H9 (cell line): ENCODE measurements at regions not wholly inside any gene's neighbourhood (a gene's known extent, or its start where the extent isn't known, plus 50 kb on each side); places are given as distances from the start of the nearest gene placed in this dataset.

Experiments used
- DNase-seq: peaks from one replicate; pipeline ENCODE4 v3.0.0-alpha.2; 2017
- H2AFZ ChIP-seq: one replicate; pipeline ENCODE4 v1.6.1; 2013; ENCODE audit warnings: mild to moderate bottlenecking, low read length, control low read depth, moderate library complexity
- H2AK5ac ChIP-seq: 2 replicates; pipeline ENCODE4 v1.6.1; 2013; ENCODE audit warnings: low read length, control low read depth, mixed read lengths; ENCODE audit not compliant: insufficient read length
- H2BK120ac ChIP-seq: one replicate; pipeline ENCODE4 v1.6.1; 2013; ENCODE audit warnings: low read depth, mild to moderate bottlenecking, low read length, control low read depth, inconsistent platforms; ENCODE audit not compliant: poor library complexity, severe bottlenecking
- H2BK12ac ChIP-seq: 2 replicates; pipeline ENCODE4 v1.6.1; 2013; ENCODE audit warnings: low read length, control low read depth, mixed read lengths, low read depth; ENCODE audit not compliant: insufficient read length
- H2BK15ac ChIP-seq: 2 replicates; pipeline ENCODE4 v1.6.1; 2013; ENCODE audit warnings: low read depth, low read length, control low read depth
- H2BK20ac ChIP-seq: one replicate; pipeline ENCODE4 v1.6.1; 2013; ENCODE audit warnings: low read depth, mild to moderate bottlenecking, low read length, control low read depth, inconsistent platforms; ENCODE audit not compliant: poor library complexity, severe bottlenecking
- H2BK5ac ChIP-seq: 2 replicates; pipeline ENCODE4 v1.6.1; 2013; ENCODE audit warnings: low read length, control low read depth, mixed read lengths; ENCODE audit not compliant: insufficient read length
- H3K14ac ChIP-seq: 2 replicates; pipeline ENCODE4 v1.6.1; 2013; ENCODE audit warnings: low read length, control low read depth; ENCODE audit not compliant: insufficient read depth
- H3K18ac ChIP-seq: 2 replicates; pipeline ENCODE4 v1.6.1; 2013; ENCODE audit warnings: low read depth, mild to moderate bottlenecking, mixed read lengths, low read length, control low read depth; ENCODE audit not compliant: insufficient read length
- H3K23ac ChIP-seq: 2 replicates; pipeline ENCODE4 v1.6.1; 2013; ENCODE audit warnings: low read length, control low read depth, mixed read lengths, low read depth; ENCODE audit not compliant: insufficient read length
- H3K23me2 ChIP-seq: 2 replicates; pipeline ENCODE4 v1.6.1; 2013; ENCODE audit warnings: low read depth, mild to moderate bottlenecking, mixed read lengths, low read length, control low read depth; ENCODE audit not compliant: insufficient read length, poor library complexity, severe bottlenecking
- H3K27ac ChIP-seq: 2 replicates; pipeline ENCODE4 v1.5.1; 2013; ENCODE audit warnings: low read length, control low read depth, mixed read lengths, low read depth; ENCODE audit not compliant: insufficient read length
- H3K27me3 ChIP-seq: 2 replicates; pipeline ENCODE4 v1.6.1; 2013; ENCODE audit warnings: low read length, control low read depth, inconsistent platforms; ENCODE audit not compliant: insufficient read depth
- H3K4ac ChIP-seq: 2 replicates; pipeline ENCODE4 v1.6.1; 2013; ENCODE audit warnings: low read depth, mild to moderate bottlenecking, control low read depth, inconsistent platforms, low read length, moderate library complexity
- H3K4me1 ChIP-seq: 2 replicates; pipeline ENCODE4 v1.6.1; 2013; ENCODE audit warnings: low read length, control low read depth, inconsistent platforms; ENCODE audit not compliant: insufficient read depth
- H3K4me2 ChIP-seq: 2 replicates; pipeline ENCODE4 v1.6.1; 2013; ENCODE audit warnings: low read length, control low read depth, mixed read lengths; ENCODE audit not compliant: insufficient read length, insufficient read depth
- H3K56ac ChIP-seq: 2 replicates; pipeline ENCODE4 v1.6.1; 2013; ENCODE audit warnings: low read depth, mild to moderate bottlenecking, mixed read lengths, low read length, control low read depth; ENCODE audit not compliant: insufficient read length
- H3K79me1 ChIP-seq: 2 replicates; pipeline ENCODE4 v1.6.1; 2013; ENCODE audit warnings: low read depth, mild to moderate bottlenecking, moderate library complexity, low read length, control low read depth, inconsistent platforms; ENCODE audit not compliant: insufficient read depth, poor library complexity, severe bottlenecking
- H3K79me2 ChIP-seq: 2 replicates; pipeline ENCODE4 v1.6.1; 2013; ENCODE audit warnings: low read length, control low read depth, inconsistent platforms; ENCODE audit not compliant: insufficient read depth
- H3K9ac ChIP-seq: 2 replicates; pipeline ENCODE4 v1.6.1; 2013; ENCODE audit warnings: low read length, control low read depth, mixed read lengths; ENCODE audit not compliant: insufficient read length; ENCODE audit errors: extremely low read depth
- H3K9me3 ChIP-seq: one replicate; pipeline ENCODE4 v1.6.1; 2013; ENCODE audit warnings: low read depth, low read length, inconsistent platforms; ENCODE audit not compliant: control insufficient read depth
- H3T11ph ChIP-seq: one replicate; pipeline ENCODE4 v1.6.1; 2013; ENCODE audit warnings: mild to moderate bottlenecking, low read length, control low read depth, inconsistent platforms
- H4K20me1 ChIP-seq: one replicate; pipeline ENCODE4 v1.6.1; 2013; ENCODE audit not compliant: control insufficient read depth, insufficient read length, insufficient read depth
- H4K5ac ChIP-seq: 2 replicates; pipeline ENCODE4 v1.6.1; 2013; ENCODE audit warnings: low read depth, mild to moderate bottlenecking, mixed read lengths, low read length, control low read depth; ENCODE audit not compliant: insufficient read length
- H4K8ac ChIP-seq: replicated peaks from 2 replicates; pipeline ENCODE4 v1.6.1; 2013; ENCODE audit warnings: low read length, control low read depth, mixed read lengths, low read depth; ENCODE audit not compliant: insufficient read length
- H4K91ac ChIP-seq: 2 replicates; pipeline ENCODE4 v1.6.1; 2013; ENCODE audit warnings: low read depth, mild to moderate bottlenecking, moderate library complexity, mixed read lengths, low read length, control low read depth; ENCODE audit not compliant: insufficient read length
- H3K27ac Mint-ChIP-seq, 3 experiments: 2 replicates in 2 of 3; 3 replicates in 1 of 3; pipeline ENCODE4 v1.8.0; 2020 to 2021; ENCODE audit warnings: mixed read lengths in 3 of 3, mild to moderate bottlenecking in 1 of 3, moderate library complexity in 1 of 3
- H3K27me3 Mint-ChIP-seq: 2 replicates; pipeline ENCODE4 v1.8.0; 2021; ENCODE audit warnings: low read depth, mild to moderate bottlenecking, moderate library complexity, mixed read lengths
- H3K36me3 Mint-ChIP-seq, 3 experiments: 2 replicates in 2 of 3; 3 replicates in 1 of 3; pipeline ENCODE4 v1.8.0; 2020 to 2021; ENCODE audit warnings: low read depth in 3 of 3, mixed read lengths in 3 of 3; ENCODE audit not compliant: insufficient read depth in 1 of 3
- H3K4me1 Mint-ChIP-seq, 2 experiments: 2 replicates each; pipeline ENCODE4 v1.8.0; 2020; ENCODE audit warnings: mixed read lengths in 2 of 2
- H3K4me3 Mint-ChIP-seq, 2 experiments: 2 replicates in 1 of 2; 3 replicates in 1 of 2; pipeline ENCODE4 v1.8.0; 2020 to 2021; ENCODE audit warnings: mild to moderate bottlenecking in 2 of 2, mixed read lengths in 2 of 2, moderate library complexity in 1 of 2
- H3K9me3 Mint-ChIP-seq, 2 experiments: 2 replicates in 1 of 2; 3 replicates in 1 of 2; pipeline ENCODE4 v1.8.0; 2020; ENCODE audit warnings: mild to moderate bottlenecking in 2 of 2, mixed read lengths in 2 of 2, moderate library complexity in 1 of 2
- CTCF ChIP-seq: fragments of 200-600 bp; sonication (generic); conservative IDR thresholded peaks from 3 replicates; pipeline ENCODE4 v1.8.0; 2021; ENCODE audit warnings: antibody characterized with exemption, mild to moderate bottlenecking
- WGBS: extraction: QIAGEN DNeasy Blood & Tissue Kit; methylation state at CpG from one replicate; pipeline ENCODE4 v1.1.7; 2013; ENCODE audit warnings: missing lambda C conversion rate, low lambda C conversion rate, mixed read lengths; ENCODE audit not compliant: insufficient read length; ENCODE audit errors: extremely low coverage; 5-methylcytosine and 5-hydroxymethylcytosine counted together

DNA sequence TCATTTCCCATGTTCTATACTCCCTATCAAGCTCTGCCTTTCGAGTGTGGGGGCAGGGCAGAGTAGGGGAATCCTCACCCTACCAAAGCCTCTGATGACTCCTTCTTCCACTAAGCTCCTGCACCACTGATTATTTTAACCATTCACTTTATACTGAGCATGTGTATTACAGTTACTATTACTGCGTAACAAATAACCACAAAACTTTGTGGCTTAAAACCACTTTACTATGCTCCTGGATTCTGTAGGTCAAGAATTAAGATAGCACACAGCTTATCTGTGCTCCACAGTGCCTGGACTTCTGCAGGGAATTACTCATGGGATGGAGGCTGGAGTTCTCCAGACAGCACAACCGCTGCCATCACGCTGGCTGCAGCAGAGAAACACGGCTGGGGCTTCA, 117.4 kb upstream of the DNAJC10 start:
- Histone ChIP-seq H3K27me3 (no peaks in the 10 kb centered on the region), H3K79me1 (no peaks in the 10 kb centered on the region), H4K91ac (no peak overlapping the region), H2BK15ac (no peak overlapping the region), H4K8ac (no peak overlapping the region), H3K79me2 (no peaks in the 10 kb centered on the region), H2BK120ac (no peak overlapping the region), H2BK5ac (no peak overlapping the region), H3K4me1 (peaks cover 2% of the 10 kb centered on the region; the same call in 1 of the 2 replicates), H3T11ph (no peak overlapping the region), H3K14ac (no peak overlapping the region), H3K27ac (no peak overlapping the region), H2BK20ac (no peak overlapping the region), H2BK12ac (no peak overlapping the region), H2AFZ (no peak overlapping the region), H3K4me2 (no peak overlapping the region), H3K9ac (no peak overlapping the region), H4K5ac (no peak overlapping the region), H3K4ac (no peak overlapping the region), H3K56ac (no peak overlapping the region), H2AK5ac (no peak overlapping the region), H3K23ac (no peak overlapping the region), H3K18ac (no peak overlapping the region), H3K9me3 (no peaks in the 10 kb centered on the region), H3K23me2 (no peaks in the 10 kb centered on the region), H4K20me1 (no peaks in the 10 kb centered on the region)
- peaks cover 18 to 20% of the 10 kb centered on the region in 2 experiments for H3K4me1 Mint-ChIP-seq
- WGBS: no CpG with 5 or more reads among the region's 5 CpGs
- no peak overlapping the region for H3K27ac Mint-ChIP-seq
- no peak for TF ChIP-seq CTCF
- DNase-seq: no peak
- H3K9me3 Mint-ChIP-seq: no peaks in the 10 kb centered on the region
- no peaks in the 10 kb centered on the region for H3K36me3 Mint-ChIP-seq
- no peaks in the 10 kb centered on the region for H3K27me3 Mint-ChIP-seq
- no peak overlapping the region for H3K4me3 Mint-ChIP-seq
